HG03565 (cell line): ENCODE measurements at regions not wholly inside any gene's neighbourhood (a gene's known extent, or its start where the extent isn't known, plus 50 kb on each side); places are given as distances from the start of the nearest gene placed in this dataset.
"Not testable (repeated sequence)": the region's sequence is repeated elsewhere in the genome, so short reads cannot be mapped to it uniquely, and the experiment has no call there.

Source experiments
- ATAC-seq: cut with Tn5 transposase; IDR thresholded peaks from one replicate; pipeline ENCODE4 v1.9.1; 2021; ENCODE audit warnings: mild to moderate bottlenecking, moderate library complexity; ENCODE audit not compliant: unreplicated experiment

GRCh38 chr2:111672641-111673040 lies 211.4 kb downstream of the ANAPC1 start:
- not testable (repeated sequence) for ATAC-seq

GRCh38 chr2:111673526-111673925 lies 210.5 kb downstream of the ANAPC1 start:
- ATAC-seq, result no peak

GRCh38 chr2:111675419-111676194 lies 208.4 kb downstream of the ANAPC1 start:
- ATAC-seq, result no peak

- no peak for ATAC-seq
Measured at GRCh38 chr2:111676291-111676822, 207.6 kb downstream of the ANAPC1 start.

- no peak for ATAC-seq
Measured at GRCh38 chr2:111678161-111678560, 205.8 kb downstream of the ANAPC1 start.

- no peak for ATAC-seq
Measured at GRCh38 chr2:111678651-111679050, 205.3 kb downstream of the ANAPC1 start.

GRCh38 chr2:111679202-111679601 lies 204.8 kb downstream of the ANAPC1 start:
- no peak for ATAC-seq

- ATAC-seq, result no peak
Measured at GRCh38 chr2:111684611-111685010, 199.4 kb downstream of the ANAPC1 start.

GRCh38 chr2:111685342-111685741 lies 198.7 kb downstream of the ANAPC1 start:
- ATAC-seq, result no peak

- no peak for ATAC-seq
Measured at GRCh38 chr2:111686994-111687393, 197.0 kb downstream of the ANAPC1 start.

GRCh38 chr2:111687911-111688310 lies 196.1 kb downstream of the ANAPC1 start:
- ATAC-seq, result no peak

- ATAC-seq, result no peak
Measured at GRCh38 chr2:111688482-111688881, 195.5 kb downstream of the ANAPC1 start.

- ATAC-seq, result no peak
Measured at GRCh38 chr2:111689174-111689573, 194.8 kb downstream of the ANAPC1 start.

- ATAC-seq, result no peak
Measured at GRCh38 chr2:111689941-111690340, 194.1 kb downstream of the ANAPC1 start.

GRCh38 chr2:111691164-111691875 lies 192.7 kb downstream of the ANAPC1 start:
- no peak for ATAC-seq

GRCh38 chr2:111692311-111692710 lies 191.7 kb downstream of the ANAPC1 start:
- no peak for ATAC-seq

- no peak for ATAC-seq
Measured at GRCh38 chr2:111694700-111695101, 189.3 kb downstream of the ANAPC1 start.

GRCh38 chr2:111695441-111696007 lies 188.5 kb downstream of the ANAPC1 start:
- ATAC-seq, result no peak

- no peak for ATAC-seq
Measured at GRCh38 chr2:111696226-111696625, 187.8 kb downstream of the ANAPC1 start.

- no peak for ATAC-seq
Measured at GRCh38 chr2:111697560-111697959, 186.4 kb downstream of the ANAPC1 start.

- ATAC-seq, result no peak
Measured at GRCh38 chr2:111698089-111698488, 185.9 kb downstream of the ANAPC1 start.
